Dermis blood vessel endothelial cell (primary cell): ENCODE measurements at regions not wholly inside any gene's neighbourhood (a gene's known extent, or its start where the extent isn't known, plus 50 kb on each side); places are given as distances from the start of the nearest gene placed in this dataset.

ENCODE experiments used
- DNase-seq: peaks from one replicate; pipeline ENCODE4 v3.0.0; 2010

- no peak for DNase-seq
Measured at GRCh38 chr13:27847669-27848068, 55.4 kb downstream of the GSX1 start.

- DNase-seq = no peak
Measured at GRCh38 chr13:27851096-27851850, 59.0 kb downstream of the GSX1 start.

- no peak for DNase-seq
Measured at GRCh38 chr13:27852491-27852890, 60.2 kb downstream of the GSX1 start.

GRCh38 chr13:27853335-27853734 lies 61.1 kb downstream of the GSX1 start:
- no peak for DNase-seq

- DNase-seq = no peak
Measured at GRCh38 chr13:27853861-27854260, 61.6 kb downstream of the GSX1 start.

- no peak for DNase-seq
Measured at GRCh38 chr13:27854606-27855005, 62.3 kb downstream of the GSX1 start.

GRCh38 chr13:27855381-27855780 lies 63.1 kb downstream of the GSX1 start:
- DNase-seq = no peak

- no peak for DNase-seq
Measured at GRCh38 chr13:27857282-27857681, 62.5 kb upstream of the PDX1 start.

GRCh38 chr13:27858046-27858445 lies 61.8 kb upstream of the PDX1 start:
- DNase-seq = no peak

GRCh38 chr13:27860743-27861142 lies 59.1 kb upstream of the PDX1 start:
- DNase-seq = no peak

- no peak for DNase-seq
Measured at GRCh38 chr13:27861165-27861564, 58.6 kb upstream of the PDX1 start.

GRCh38 chr13:27868641-27869435 lies 51.0 kb upstream of the PDX1 start:
- DNase-seq = peak; percentile 30

- DNase-seq = no peak
Measured at GRCh38 chr13:27869436-27870095, 50.2 kb upstream of the PDX1 start.
